ENCODE measurements at regions not wholly inside any gene's neighbourhood (a gene's known extent, or its start where the extent isn't known, plus 50 kb on each side); places are given as distances from the start of the nearest gene placed in this dataset.

DNA sequence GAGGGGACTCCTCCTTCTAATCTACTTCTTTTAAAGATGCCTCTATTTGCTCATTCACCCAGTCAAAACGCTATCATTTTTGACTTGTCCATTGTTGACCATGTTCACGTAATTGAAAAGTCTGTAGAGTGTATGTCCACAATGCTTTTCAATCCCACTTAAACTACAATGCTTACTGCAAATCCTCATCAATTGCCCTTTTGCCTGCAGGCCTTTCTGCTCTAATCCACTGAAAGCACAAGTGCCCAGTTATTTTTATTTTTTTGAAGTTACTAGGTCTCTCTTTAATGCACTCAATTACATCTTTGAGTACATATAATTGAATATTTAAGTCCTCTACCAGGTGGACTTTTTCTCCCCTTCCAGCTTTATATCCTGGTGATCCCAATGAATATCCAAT lies 437.4 kb downstream of the PDGFC start:
- TF ChIP-seq POLR2A (IDR thresholded peaks at IDR 0.05; ENCODE audit: low read length): no peak
- no peak for TF ChIP-seq GATA1 (IDR thresholded peaks at IDR 0.05; ENCODE audit: low read depth, low read length)
